GM19240 (cell line): ENCODE measurements at regions not wholly inside any gene's neighbourhood (a gene's known extent, or its start where the extent isn't known, plus 50 kb on each side); places are given as distances from the start of the nearest gene placed in this dataset.

Experiments
- DNase-seq: peaks from one replicate; pipeline ENCODE4 v3.0.0; 2011; ENCODE audit warnings: low spot score; ENCODE audit not compliant: insufficient read length

- no peak for DNase-seq
Observed at GRCh38 chr16:51402785-51403184, 251.7 kb upstream of the SALL1 start.

- no peak for DNase-seq
Observed at GRCh38 chr16:51402298-51402697, 251.2 kb upstream of the SALL1 start.

DNA sequence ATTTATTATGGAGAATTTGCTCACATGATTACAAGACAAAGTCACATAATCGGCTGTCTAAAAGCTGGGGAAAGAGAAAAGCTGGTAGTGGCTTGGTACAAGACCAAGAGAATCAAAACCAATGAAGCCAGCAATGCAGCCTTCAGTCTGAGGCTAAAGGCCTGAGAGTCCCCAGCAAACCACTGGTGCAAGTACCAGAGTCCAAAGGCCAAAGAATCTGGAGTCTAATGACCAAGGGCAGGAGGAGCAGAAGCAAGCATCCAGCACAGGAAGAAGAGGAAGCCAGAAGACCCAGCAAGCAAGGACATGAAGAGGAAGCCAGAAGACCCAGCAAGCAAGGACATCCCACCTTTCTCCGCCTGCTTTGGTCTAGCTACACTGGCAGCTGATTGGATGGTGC is 250.6 kb upstream of the SALL1 start:
- DNase-seq = no peak

DNA sequence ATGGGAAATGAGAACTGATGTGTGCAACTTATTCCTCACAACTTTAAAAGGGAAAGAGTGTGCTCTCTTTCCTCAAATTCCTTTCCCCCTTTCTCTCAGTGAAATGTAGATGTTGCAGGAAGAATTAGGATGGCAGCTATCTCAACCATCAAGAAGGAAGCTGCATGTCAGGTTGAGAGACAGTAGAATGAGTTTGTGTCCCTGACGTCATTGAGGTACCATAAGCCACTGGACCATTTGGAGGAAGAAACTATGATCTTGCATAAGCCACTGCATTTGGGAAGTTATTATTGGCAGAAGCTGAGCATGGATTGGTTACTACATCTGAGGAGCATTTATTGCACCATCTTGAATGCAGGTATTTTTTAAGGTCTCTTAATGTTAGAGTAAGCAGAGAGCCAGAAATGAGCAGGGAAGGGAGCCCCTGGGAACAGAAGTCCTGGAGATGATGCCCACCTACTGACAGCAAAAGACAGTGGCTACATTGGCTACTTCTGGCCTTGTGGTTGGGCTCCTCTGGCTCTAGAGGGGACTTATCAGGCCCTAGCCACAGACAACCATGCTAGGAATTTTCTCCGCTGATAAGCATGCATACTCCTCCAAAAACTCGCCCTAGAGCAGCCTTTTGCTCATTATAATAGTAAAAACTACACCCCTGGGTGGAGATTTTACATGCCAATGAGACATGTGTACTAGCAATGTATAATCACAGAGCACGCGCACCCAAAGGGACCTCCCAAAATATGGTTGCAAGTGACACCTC is 249.0 kb upstream of the SALL1 start:
- no peak for DNase-seq

DNA sequence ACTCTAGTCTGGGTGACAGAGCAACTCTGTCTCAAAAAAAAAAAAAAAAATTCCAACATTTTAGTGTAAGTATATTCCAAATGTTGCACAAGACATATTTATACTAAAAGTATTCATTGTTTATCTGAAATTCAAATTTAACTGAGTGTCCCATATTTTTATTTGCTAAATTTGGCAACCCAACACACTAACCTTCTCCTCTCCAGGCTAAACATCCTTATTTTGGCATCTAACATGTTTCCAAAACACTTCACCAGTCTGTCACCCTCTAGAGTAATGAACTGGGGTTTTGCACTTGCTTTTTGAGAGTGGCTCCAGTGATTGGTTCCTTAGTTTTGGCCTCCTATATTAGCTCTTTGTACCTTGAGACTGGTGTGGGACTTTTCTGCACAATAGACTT is 243.4 kb upstream of the SALL1 start:
- DNase-seq = no peak

- DNase-seq = no peak
Observed at GRCh38 chr16:51393381-51394005, 242.4 kb upstream of the SALL1 start.

GRCh38 chr16:51392521-51393187 is 241.6 kb upstream of the SALL1 start:
- no peak for DNase-seq

- DNase-seq = no peak
Observed at GRCh38 chr16:51391798-51392511, 240.9 kb upstream of the SALL1 start.

- no peak for DNase-seq
Observed at GRCh38 chr16:51390877-51391276, 239.8 kb upstream of the SALL1 start.

DNA sequence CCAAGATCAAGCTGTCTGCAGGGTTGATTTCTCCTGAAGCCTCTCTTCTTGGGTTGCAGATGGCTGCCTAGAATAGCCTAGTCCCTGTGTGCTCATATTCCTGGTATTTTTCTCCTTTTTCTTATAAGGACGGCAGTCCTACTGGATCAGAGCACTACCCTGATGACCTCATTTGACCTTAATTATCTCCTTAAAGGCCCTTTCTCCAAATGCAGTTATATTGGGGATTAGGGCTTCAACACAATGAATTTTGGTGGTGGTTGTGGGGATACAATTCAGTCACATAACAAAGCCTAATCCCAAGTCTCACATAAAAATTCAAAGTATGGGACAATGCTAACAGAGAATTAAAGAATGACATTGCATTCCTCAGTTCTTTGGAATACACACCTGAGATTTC is 238.8 kb upstream of the SALL1 start:
- DNase-seq = no peak

DNA sequence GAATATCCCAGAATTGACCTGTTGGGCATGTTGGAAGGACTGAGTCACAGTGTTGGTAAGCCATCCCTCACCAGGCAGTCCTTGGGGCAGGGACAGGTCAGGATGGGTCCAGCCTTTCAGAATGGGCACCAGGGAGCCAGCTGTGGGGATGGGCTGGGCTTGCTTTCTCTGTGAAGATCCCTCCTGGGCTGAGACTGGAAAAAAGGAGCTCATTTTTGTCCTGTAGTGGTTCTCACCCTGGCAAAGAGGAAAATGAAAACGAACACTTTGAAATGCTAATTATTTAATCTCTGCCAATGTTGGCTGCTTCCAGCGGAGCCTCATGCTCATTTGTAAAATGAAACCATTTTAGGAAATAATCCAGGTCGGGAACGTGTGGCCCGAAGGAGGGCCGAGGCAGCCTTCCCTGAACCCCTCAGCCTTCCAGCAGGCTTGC is 237.5 kb upstream of the SALL1 start:
- no peak for DNase-seq

GRCh38 chr16:51383909-51384308 is 232.8 kb upstream of the SALL1 start:
- DNase-seq = no peak

DNA sequence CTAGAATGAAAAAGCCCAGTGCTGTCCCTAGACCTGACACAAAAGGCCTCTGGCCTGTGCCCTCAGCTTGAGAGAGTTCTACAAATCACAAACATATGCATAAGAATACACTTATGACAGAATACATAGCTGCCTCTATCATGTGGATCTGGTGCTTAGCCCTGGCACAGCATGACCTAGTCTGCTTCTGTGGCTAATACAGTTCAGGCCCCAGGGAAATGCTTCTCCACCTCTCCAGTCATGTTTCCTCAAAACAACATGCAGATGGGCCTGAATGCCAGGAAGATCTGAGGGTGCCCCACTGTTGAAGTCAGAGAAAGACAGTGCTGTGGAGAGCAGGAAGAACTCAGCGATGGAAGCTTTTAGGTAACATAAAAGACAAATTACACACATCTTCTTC is 231.9 kb upstream of the SALL1 start:
- DNase-seq = no peak

DNA sequence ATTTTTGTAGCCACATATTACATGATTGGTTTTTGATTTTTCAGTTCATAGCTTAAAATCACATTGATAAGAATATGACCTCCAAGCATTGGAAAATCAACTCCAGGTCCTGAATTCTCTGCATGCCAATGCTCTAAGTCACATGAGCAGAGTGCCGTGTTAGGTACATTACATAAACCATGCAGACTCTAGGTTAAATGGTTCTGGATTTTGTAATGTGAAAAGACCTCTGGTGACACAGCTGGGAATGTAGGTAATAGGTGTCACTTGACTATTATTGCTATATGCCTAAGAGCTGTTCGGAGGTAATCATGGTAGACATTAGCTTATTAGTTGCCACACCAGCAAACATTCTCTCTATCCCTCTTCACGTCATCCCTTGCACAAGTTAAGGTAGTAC is 231.1 kb upstream of the SALL1 start:
- DNase-seq = no peak

DNA sequence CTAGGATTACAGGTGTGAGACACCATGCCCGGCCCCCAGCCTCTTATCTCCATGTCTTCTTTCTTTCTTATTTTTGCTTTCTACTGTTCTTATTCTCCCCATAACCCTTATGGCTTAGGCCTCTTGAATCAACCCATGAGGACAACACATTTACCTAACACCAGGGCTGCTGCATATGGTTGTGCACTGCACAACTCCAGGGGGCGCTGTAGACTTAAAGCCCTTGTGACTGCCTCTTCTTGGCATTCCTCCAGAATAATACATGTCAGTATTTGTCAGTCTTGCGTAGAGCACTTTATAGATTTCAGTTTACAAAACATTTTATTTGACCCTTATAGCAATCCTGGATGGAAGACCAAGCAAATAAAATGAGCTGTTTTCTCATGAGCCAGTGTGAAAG is 225.0 kb upstream of the SALL1 start:
- no peak for DNase-seq

- DNase-seq = no peak
Observed at GRCh38 chr16:51374790-51375189, 223.7 kb upstream of the SALL1 start.

- no peak for DNase-seq
Observed at GRCh38 chr16:51374346-51374745, 223.3 kb upstream of the SALL1 start.

DNA sequence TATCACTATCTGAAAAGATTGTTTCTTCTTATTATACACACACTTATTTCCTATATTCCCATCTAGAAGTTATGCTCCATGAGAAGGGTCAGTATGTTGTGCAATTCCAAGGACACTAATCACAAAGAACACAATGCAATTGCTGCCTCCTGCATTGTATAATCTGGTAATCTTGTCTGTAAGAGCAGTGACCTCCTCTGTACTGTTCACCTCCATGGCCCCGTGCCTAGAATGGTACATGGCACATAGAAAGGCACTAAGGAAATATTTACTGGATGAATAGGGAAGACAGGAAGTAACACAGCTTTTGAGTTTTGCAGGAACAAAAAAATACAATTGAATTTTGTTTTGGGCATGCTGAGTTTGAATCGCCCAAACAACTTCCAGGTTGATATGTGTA is 214.6 kb upstream of the SALL1 start:
- no peak for DNase-seq

- no peak for DNase-seq
Observed at GRCh38 chr16:51359141-51359955, 208.3 kb upstream of the SALL1 start.

GRCh38 chr16:51357839-51358238 is 206.8 kb upstream of the SALL1 start:
- DNase-seq = no peak

DNA sequence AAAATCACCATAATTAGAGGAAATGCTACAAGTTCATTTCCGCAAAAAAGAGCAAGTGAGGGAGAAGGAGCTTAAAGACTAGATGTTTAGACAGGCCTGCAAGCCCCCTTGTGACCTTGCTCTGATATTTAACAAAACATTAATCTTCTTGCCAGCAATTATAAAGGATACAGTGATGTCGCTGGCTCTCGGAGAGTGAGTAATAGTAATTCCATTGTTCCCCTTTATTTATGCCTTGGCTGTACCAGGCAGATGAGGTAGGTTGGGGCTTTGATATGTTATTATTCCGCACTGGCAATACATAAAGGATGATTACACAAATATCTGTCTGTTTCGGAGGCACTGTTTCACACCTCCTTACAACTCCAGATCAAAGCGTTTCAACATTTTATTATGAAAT is 204.8 kb upstream of the SALL1 start:
- DNase-seq = no peak
